Keratinocyte (primary cell): ENCODE measurements at regions not wholly inside any gene's neighbourhood (a gene's known extent, or its start where the extent isn't known, plus 50 kb on each side); places are given as distances from the start of the nearest gene placed in this dataset.

Experiments used
- DNase-seq: peaks from one replicate; pipeline ENCODE4 v3.0.0-alpha.2; 2011; ENCODE audit warnings: low read depth, missing footprints, low spot score
- FAIRE-seq: peaks from 2 replicates; lab custom pipeline; 2011; peaks lifted over from hg19 to GRCh38; lab: Jason Lieb, UNC
- H2AFZ ChIP-seq: 2 replicates; pipeline ENCODE4 v1.6.0; 2012; ENCODE audit warnings: low read length, control low read depth, inconsistent platforms; ENCODE audit not compliant: control insufficient read depth
- H3K27ac ChIP-seq: 2 replicates; pipeline ENCODE4 v1.5.1; 2011; ENCODE audit warnings: low read length; ENCODE audit not compliant: control insufficient read depth, insufficient read depth
- H3K27me3 ChIP-seq: 3 replicates; pipeline ENCODE4 v1.6.0; 2011; ENCODE audit warnings: low read length; ENCODE audit not compliant: control insufficient read depth, insufficient read depth; ENCODE audit errors: extremely low read depth
- H3K36me3 ChIP-seq, 2 experiments: 2 replicates in 1 of 2; 3 replicates in 1 of 2; pipeline ENCODE4 v1.5.1; 2011; ENCODE audit warnings: low read length in 2 of 2, mild to moderate bottlenecking in 1 of 2; ENCODE audit not compliant: control insufficient read depth in 2 of 2, insufficient read depth in 2 of 2; ENCODE audit errors: extremely low read depth in 1 of 2
- H3K4me1 ChIP-seq: 3 replicates; pipeline ENCODE4 v1.5.1; 2011; ENCODE audit warnings: low read length; ENCODE audit not compliant: control insufficient read depth, insufficient read depth; ENCODE audit errors: extremely low read depth
- H3K4me2 ChIP-seq: 3 replicates; pipeline ENCODE4 v1.6.0; 2011; ENCODE audit warnings: low read depth, low read length; ENCODE audit not compliant: control insufficient read depth, insufficient read depth; ENCODE audit errors: extremely low read depth
- H3K4me3 ChIP-seq, 3 experiments: fragments of 200-600 bp in 1 of 3; sonication (generic) in 1 of 3; 2 replicates in 2 of 3; 3 replicates in 1 of 3; pipeline ENCODE4 v1.5.1; 2011 to 2016; ENCODE audit warnings: low read length in 3 of 3, mild to moderate bottlenecking in 3 of 3, control low read depth in 2 of 3, inconsistent platforms in 1 of 3, low read depth in 1 of 3, mixed read lengths in 1 of 3, mixed run types in 1 of 3, moderate library complexity in 1 of 3; ENCODE audit not compliant: control insufficient read depth in 2 of 3, insufficient read depth in 2 of 3; ENCODE audit errors: extremely low read depth in 1 of 3
- H3K79me2 ChIP-seq: 2 replicates; pipeline ENCODE4 v1.6.0; 2012; ENCODE audit warnings: low read length; ENCODE audit not compliant: control insufficient read depth, insufficient read depth
- H3K9ac ChIP-seq: 3 replicates; pipeline ENCODE4 v1.6.0; 2011; ENCODE audit warnings: low read length; ENCODE audit not compliant: control insufficient read depth, insufficient read depth; ENCODE audit errors: extremely low read depth
- H3K9me1 ChIP-seq: 3 replicates; pipeline ENCODE4 v1.6.0; 2011; ENCODE audit warnings: low read length; ENCODE audit not compliant: control insufficient read depth, insufficient read depth; ENCODE audit errors: extremely low read depth
- H3K9me3 ChIP-seq: 2 replicates; pipeline ENCODE4 v1.5.1; 2012; ENCODE audit warnings: low read depth, low read length; ENCODE audit not compliant: control insufficient read depth
- H4K20me1 ChIP-seq: 3 replicates; pipeline ENCODE4 v1.6.0; 2011; ENCODE audit warnings: low read length; ENCODE audit not compliant: control insufficient read depth, insufficient read depth; ENCODE audit errors: extremely low read depth
- CTCF ChIP-seq, 3 experiments: IDR thresholded peaks in 1 of 3; conservative IDR thresholded peaks in 1 of 3; optimal IDR thresholded peaks in 1 of 3; 2 replicates in 2 of 3; 3 replicates in 1 of 3; pipeline versions ENCODE3 to v1.5.1; 2011; ENCODE audit warnings: low read length in 3 of 3, mild to moderate bottlenecking in 3 of 3, moderate library complexity in 2 of 3, control low read depth in 1 of 3, inconsistent platforms in 1 of 3; ENCODE audit not compliant: insufficient read depth in 2 of 3; ENCODE audit errors: extremely low read depth in 1 of 3
- EZH2 ChIP-seq: IDR thresholded peaks from one replicate; pipeline ENCODE4 v1.6.1; 2012; ENCODE audit warnings: inconsistent platforms, mild to moderate bottlenecking, low read length, moderate library complexity
- dilution Hi-C: fragments of 300-500 bp; cut with MboI; formaldehyde crosslinking; loops from one replicate; pipeline ENCODE4 v1.7.0; 2020; ENCODE audit warnings: low sequenced_read_pairs; ENCODE audit not compliant: extremely low pct_ligation_motif_present

GRCh38 chr3:154496540-154496939, 66.5 kb upstream of the GPR149 start:
- dilution Hi-C loops, result no loop called here

GRCh38 chr3:154486949-154487348, 57.0 kb upstream of the GPR149 start:
- FAIRE-seq, result no peak
- no peak for DNase-seq
- TF ChIP-seq EZH2 (no peak), CTCF (optimal IDR thresholded peaks at IDR 0.05 in 1 of 3, IDR thresholded peaks at IDR 0.05 in 1 of 3, conservative IDR thresholded peaks at IDR 0.05 in 1 of 3; ENCODE audit: extremely low read depth in 1 of 3, insufficient read depth in 2 of 3, low read length in 3 of 3) (no peak)
- no peaks in the 10 kb centered on the region for H3K36me3 ChIP-seq
- no peak overlapping the region for H2AFZ ChIP-seq
- H3K27ac ChIP-seq, result no peak overlapping the region
- no peak overlapping the region for H3K9ac ChIP-seq
- no peak overlapping the region for H3K4me2 ChIP-seq
- no peaks in the 10 kb centered on the region for H3K9me3 ChIP-seq
- H3K27me3 ChIP-seq, result no peaks in the 10 kb centered on the region
- H3K9me1 ChIP-seq, result no peaks in the 10 kb centered on the region
- H3K79me2 ChIP-seq, result no peaks in the 10 kb centered on the region
- no peak overlapping the region for H3K4me3 ChIP-seq
- no peaks in the 10 kb centered on the region for H3K4me1 ChIP-seq
- dilution Hi-C loops, result no loop called here
- H4K20me1 ChIP-seq, result no peaks in the 10 kb centered on the region

More at GRCh38 chr3:154496540-154496939, 66.5 kb upstream of the GPR149 start:
- no peak overlapping the region for H2AFZ ChIP-seq
- no peaks in the 10 kb centered on the region for H3K9me1 ChIP-seq
- TF ChIP-seq CTCF (optimal IDR thresholded peaks at IDR 0.05 in 1 of 3, IDR thresholded peaks at IDR 0.05 in 1 of 3, conservative IDR thresholded peaks at IDR 0.05 in 1 of 3; ENCODE audit: extremely low read depth in 1 of 3, insufficient read depth in 2 of 3, low read length in 3 of 3), result no peak
- TF ChIP-seq EZH2, result no peak
- no peaks in the 10 kb centered on the region for H3K4me1 ChIP-seq
- no peak overlapping the region for H3K9ac ChIP-seq
- H3K4me3 ChIP-seq, result no peak overlapping the region
- FAIRE-seq (no peak), DNase-seq (no peak)
- no peak overlapping the region for H3K27ac ChIP-seq
- no peaks in the 10 kb centered on the region for H3K79me2 ChIP-seq
- H4K20me1 ChIP-seq, result no peaks in the 10 kb centered on the region
- no peaks in the 10 kb centered on the region for H3K27me3 ChIP-seq
- H3K36me3 ChIP-seq, result no peaks in the 10 kb centered on the region
- H3K4me2 ChIP-seq, result no peak overlapping the region
- no peaks in the 10 kb centered on the region for H3K9me3 ChIP-seq
